ENCODE measurements at regions not wholly inside any gene's neighbourhood (a gene's known extent, or its start where the extent isn't known, plus 50 kb on each side); places are given as distances from the start of the nearest gene placed in this dataset.
A peak's percentile ranks its signal among the peaks of the same experiment; 100 is the strongest.

- intact Hi-C loops (cut with DNase I), result no loop called here
- Histone ChIP-seq H3K27me3 (replicated peaks; ENCODE audit: insufficient read depth) (peaks cover 4% of the 10 kb centered on the region), H3K27ac (no peak overlapping the region), H3K4me1 (replicated peaks) (no peaks in the 10 kb centered on the region), H3K9me3 (no peaks in the 10 kb centered on the region), H3K36me3 (no peaks in the 10 kb centered on the region), H3K4me3 (no peak overlapping the region)
- DNase-seq (ENCODE audit: low spot score), result no peak
- WGBS, result 82% methylated on average over 5 of the region's 5 CpGs
- TF ChIP-seq POLR2A (IDR thresholded peaks at IDR 0.05), result no peak
Measured at GRCh38 chr11:13062115-13062514, 53.0 kb downstream of the RASSF10 start.

- Histone ChIP-seq H3K4me3 (no peak overlapping the region), H3K27ac (no peak overlapping the region), H3K27me3 (replicated peaks; ENCODE audit: insufficient read depth) (peaks cover 4% of the 10 kb centered on the region), H3K9me3 (no peaks in the 10 kb centered on the region), H3K4me1 (replicated peaks) (no peaks in the 10 kb centered on the region), H3K36me3 (no peaks in the 10 kb centered on the region)
- WGBS, result 28% methylated on average over 3 of the region's 3 CpGs
- TF ChIP-seq POLR2AphosphoS5 (IDR thresholded peaks at IDR 0.05), result no peak
- no peak for TF ChIP-seq POLR2A (IDR thresholded peaks at IDR 0.05)
- no peak for TF ChIP-seq CTCF (IDR thresholded peaks at IDR 0.05)
- peak; percentile 41 for DNase-seq (ENCODE audit: low spot score)
- intact Hi-C loops (cut with DNase I), result no loop called here
Measured at GRCh38 chr11:13064593-13064992, 55.5 kb downstream of the RASSF10 start.

GRCh38 chr11:13065200-13065787 lies 56.2 kb downstream of the RASSF10 start:
- intact Hi-C loops (cut with DNase I), result no loop called here
- H3K4me1 ChIP-seq (replicated peaks), result no peaks in the 10 kb centered on the region
- TF ChIP-seq CTCF (IDR thresholded peaks at IDR 0.05) (no peak), POLR2A (IDR thresholded peaks at IDR 0.05) (no peak), POLR2AphosphoS5 (IDR thresholded peaks at IDR 0.05) (no peak)
- peaks cover 4% of the 10 kb centered on the region for H3K27me3 ChIP-seq (replicated peaks; ENCODE audit: insufficient read depth)
- H3K4me3 ChIP-seq, result no peak overlapping the region
- H3K36me3 ChIP-seq, result no peaks in the 10 kb centered on the region
- DNase-seq (ENCODE audit: low spot score), result no peak
- WGBS, result 47% methylated on average over 10 of the region's 10 CpGs
- no peak overlapping the region for H3K27ac ChIP-seq
- H3K9me3 ChIP-seq, result no peaks in the 10 kb centered on the region

- DNase-seq (ENCODE audit: low spot score), result no peak
- Histone ChIP-seq H3K27ac (no peak overlapping the region), H3K9me3 (no peaks in the 10 kb centered on the region), H3K27me3 (replicated peaks; ENCODE audit: insufficient read depth) (peaks cover 2% of the 10 kb centered on the region), H3K4me1 (replicated peaks) (no peaks in the 10 kb centered on the region), H3K36me3 (no peaks in the 10 kb centered on the region), H3K4me3 (no peak overlapping the region)
- no peak for TF ChIP-seq POLR2AphosphoS5 (IDR thresholded peaks at IDR 0.05)
- TF ChIP-seq CTCF (IDR thresholded peaks at IDR 0.05), result no peak
- TF ChIP-seq POLR2A (IDR thresholded peaks at IDR 0.05), result no peak
- 45% methylated on average over 1 of the region's 1 CpG for WGBS
- intact Hi-C loops (cut with DNase I), result no loop called here
Measured at GRCh38 chr11:13068211-13068610, 59.1 kb downstream of the RASSF10 start.

- 72% methylated on average over 13 of the region's 13 CpGs for WGBS
- intact Hi-C loops (cut with DNase I), result no loop called here
- Histone ChIP-seq H3K9me3 (no peaks in the 10 kb centered on the region), H3K27me3 (replicated peaks; ENCODE audit: insufficient read depth) (no peaks in the 10 kb centered on the region), H3K36me3 (no peaks in the 10 kb centered on the region), H3K4me1 (replicated peaks) (no peaks in the 10 kb centered on the region), H3K27ac (no peak overlapping the region), H3K4me3 (no peak overlapping the region)
- TF ChIP-seq POLR2A (IDR thresholded peaks at IDR 0.05), result no peak
- TF ChIP-seq POLR2AphosphoS5 (IDR thresholded peaks at IDR 0.05), result no peak
- TF ChIP-seq CTCF (IDR thresholded peaks at IDR 0.05), result no peak
- DNase-seq (ENCODE audit: low spot score), result no peak
Measured at GRCh38 chr11:13073119-13073981, 64.2 kb downstream of the RASSF10 start.

All from prostate gland (tissue), 2 donors.